Breast epithelium (tissue), 4 donors: ENCODE measurements at regions not wholly inside any gene's neighbourhood (a gene's known extent, or its start where the extent isn't known, plus 50 kb on each side); places are given as distances from the start of the nearest gene placed in this dataset.

Experiments used
- DNase-seq, 2 donors: peaks; one replicate each; pipeline ENCODE4 v3.0.0-alpha.2; 2019; ENCODE audit warnings: low spot score in 2 of 2
- H3K27ac ChIP-seq, 2 donors: fragments of 200-600 bp; sonication (generic) in 1 of 2; one replicate each; pipeline ENCODE4 v1.5.1; 2016 to 2019; ENCODE audit warnings: mild to moderate bottlenecking in 1 of 2
- H3K27me3 ChIP-seq, 2 donors: fragments of 200-600 bp; sonication (generic) in 1 of 2; one replicate each; pipeline versions ENCODE4 v1.5.1 to v1.6.0; 2017 to 2019; ENCODE audit warnings: control low read depth in 1 of 2, mild to moderate bottlenecking in 1 of 2
- H3K36me3 ChIP-seq: fragments of 200-600 bp; one replicate; pipeline ENCODE4 v1.5.1; 2019
- H3K4me1 ChIP-seq, 2 donors: fragments of 200-600 bp; sonication (generic); one replicate each; pipeline ENCODE4 v1.5.1; 2016 to 2019; ENCODE audit warnings: control low read depth in 1 of 2
- H3K4me3 ChIP-seq, 3 donors: fragments of 200-600 bp; sonication (generic); 1 replicate in 2 of 3; 2 replicates in 1 of 3; pipeline ENCODE4 v1.5.1; 2016 to 2019; ENCODE audit warnings: mild to moderate bottlenecking in 3 of 3, moderate library complexity in 2 of 3
- H3K9me3 ChIP-seq, 2 donors: fragments of 200-600 bp; sonication (generic) in 1 of 2; one replicate each; pipeline ENCODE4 v1.5.1; 2016 to 2019; ENCODE audit warnings: control low read depth in 1 of 2
- POLR2A ChIP-seq: fragments of 450-650 bp; IDR thresholded peaks from one replicate; pipeline ENCODE4 v1.6.1; 2016; ENCODE audit warnings: antibody characterized with exemption, mild to moderate bottlenecking, moderate library complexity
- POLR2AphosphoS5 ChIP-seq, 3 donors: sonication (generic); formaldehyde crosslinking; IDR thresholded peaks; one replicate each; pipeline ENCODE4 v1.6.1; 2017; ENCODE audit warnings: antibody characterized with exemption in 3 of 3
- intact Hi-C: fragments of 100-400 bp; cut with DNase I; formaldehyde crosslinking; loops from one replicate; pipeline ENCODE4 v1.15.1; 2023; ENCODE audit warnings: low total_unique reads
- TF ChIP-seq, protein P1 (sequence below), 3 donors: fragments of 450-650 bp; IDR thresholded peaks; one replicate each; pipeline ENCODE4 v1.5.1; 2016 to 2017; ENCODE audit warnings: antibody characterized with exemption in 3 of 3, mild to moderate bottlenecking in 3 of 3, moderate library complexity in 3 of 3

DNA sequence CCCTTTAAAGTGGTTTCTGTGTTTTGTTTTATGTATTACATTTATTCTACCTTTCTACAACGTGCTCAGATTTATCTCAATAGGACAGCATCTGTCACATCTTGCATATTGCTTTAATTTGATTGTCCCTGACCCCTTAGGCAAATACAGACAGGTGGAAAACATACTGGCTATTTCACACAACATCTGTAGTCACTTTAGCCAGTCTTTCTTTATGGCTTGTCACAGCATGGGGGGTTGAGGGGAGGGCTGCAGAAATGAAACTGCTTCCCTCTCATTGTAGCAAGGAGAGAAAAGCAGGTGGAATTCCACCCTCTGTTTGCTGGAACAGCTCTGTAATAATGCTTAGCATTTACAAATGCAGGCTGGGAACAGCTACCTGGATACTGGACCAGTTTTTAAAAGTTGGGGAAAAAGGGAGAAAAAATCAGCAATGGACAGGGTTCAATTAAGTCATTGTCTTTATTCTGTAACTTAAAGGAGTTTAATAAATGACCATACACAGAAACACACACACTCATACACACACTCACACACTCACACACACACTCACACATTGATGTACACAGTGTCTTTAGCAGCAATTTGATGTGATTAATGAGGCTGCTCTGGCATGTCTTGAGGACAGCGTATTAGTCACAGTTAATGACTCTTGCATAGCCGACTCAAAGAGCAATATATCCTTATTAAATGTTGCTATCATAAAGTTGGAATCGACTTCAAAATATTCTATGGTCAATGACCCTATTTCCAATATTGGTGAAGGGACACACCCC lies 283.7 kb upstream of the GBE1 start:
- H3K4me1 ChIP-seq = no peaks in the 10 kb centered on the region
- no peak for DNase-seq
- H3K27me3 ChIP-seq = no peaks in the 10 kb centered on the region
- no peaks in the 10 kb centered on the region for H3K36me3 ChIP-seq
- H3K27ac ChIP-seq = no peak overlapping the region
- H3K9me3 ChIP-seq = no peaks in the 10 kb centered on the region
- TF ChIP-seq POLR2AphosphoS5 (IDR thresholded peaks at IDR 0.05) = no peak
- TF ChIP-seq, protein P1, sequence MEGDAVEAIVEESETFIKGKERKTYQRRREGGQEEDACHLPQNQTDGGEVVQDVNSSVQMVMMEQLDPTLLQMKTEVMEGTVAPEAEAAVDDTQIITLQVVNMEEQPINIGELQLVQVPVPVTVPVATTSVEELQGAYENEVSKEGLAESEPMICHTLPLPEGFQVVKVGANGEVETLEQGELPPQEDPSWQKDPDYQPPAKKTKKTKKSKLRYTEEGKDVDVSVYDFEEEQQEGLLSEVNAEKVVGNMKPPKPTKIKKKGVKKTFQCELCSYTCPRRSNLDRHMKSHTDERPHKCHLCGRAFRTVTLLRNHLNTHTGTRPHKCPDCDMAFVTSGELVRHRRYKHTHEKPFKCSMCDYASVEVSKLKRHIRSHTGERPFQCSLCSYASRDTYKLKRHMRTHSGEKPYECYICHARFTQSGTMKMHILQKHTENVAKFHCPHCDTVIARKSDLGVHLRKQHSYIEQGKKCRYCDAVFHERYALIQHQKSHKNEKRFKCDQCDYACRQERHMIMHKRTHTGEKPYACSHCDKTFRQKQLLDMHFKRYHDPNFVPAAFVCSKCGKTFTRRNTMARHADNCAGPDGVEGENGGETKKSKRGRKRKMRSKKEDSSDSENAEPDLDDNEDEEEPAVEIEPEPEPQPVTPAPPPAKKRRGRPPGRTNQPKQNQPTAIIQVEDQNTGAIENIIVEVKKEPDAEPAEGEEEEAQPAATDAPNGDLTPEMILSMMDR (IDR thresholded peaks at IDR 0.05) = no peak
- TF ChIP-seq POLR2A = no peak
- H3K4me3 ChIP-seq = no peak overlapping the region
- intact Hi-C loops = no loop called here

DNA sequence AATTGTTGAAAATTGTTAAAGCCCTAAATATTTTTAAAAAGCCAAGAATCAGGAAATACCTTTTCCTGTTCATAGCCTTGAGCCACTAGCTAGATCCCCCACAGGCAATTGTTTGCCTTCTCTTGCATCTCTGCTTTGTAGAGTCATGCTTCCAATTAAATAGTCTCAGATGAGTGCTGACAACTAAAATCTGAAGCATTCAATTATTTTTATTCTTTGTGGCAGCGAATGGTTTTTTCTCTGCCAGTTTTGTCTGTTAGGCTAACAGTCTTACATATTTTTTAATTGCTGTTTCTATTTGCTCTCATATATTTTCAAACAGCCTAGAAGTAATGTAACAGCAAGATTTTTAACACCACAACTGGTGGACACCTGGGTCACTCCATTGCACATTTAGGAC lies 277.1 kb upstream of the GBE1 start:
- Histone ChIP-seq H3K4me1 (no peaks in the 10 kb centered on the region), H3K27me3 (no peaks in the 10 kb centered on the region), H3K9me3 (no peaks in the 10 kb centered on the region), H3K36me3 (no peaks in the 10 kb centered on the region), H3K27ac (no peak overlapping the region), H3K4me3 (no peak overlapping the region)
- TF ChIP-seq, protein P1 (IDR thresholded peaks at IDR 0.05) = no peak
- TF ChIP-seq POLR2AphosphoS5 (IDR thresholded peaks at IDR 0.05) (no peak), POLR2A (no peak)
- DNase-seq = no peak
- intact Hi-C loops = no loop called here

DNA sequence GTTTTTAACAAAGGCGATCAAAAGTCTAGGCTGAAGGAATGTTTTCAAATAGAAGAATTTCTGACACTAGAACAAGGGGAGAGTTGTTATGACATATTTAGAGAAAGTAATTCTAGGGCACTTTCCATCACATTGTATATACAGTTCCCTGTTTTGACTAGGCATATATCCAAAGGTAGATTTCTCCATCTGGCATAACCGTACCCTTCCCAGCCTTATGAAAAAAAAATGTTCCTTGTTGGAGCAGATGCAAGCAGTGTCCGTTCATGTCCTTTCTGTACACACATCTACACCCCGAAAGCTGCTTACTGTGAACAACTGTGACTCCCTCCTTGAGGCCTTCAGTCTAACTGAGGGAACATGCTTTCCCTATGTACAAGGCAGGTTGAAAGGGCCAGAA lies 271.7 kb upstream of the GBE1 start:
- no peaks in the 10 kb centered on the region for H3K9me3 ChIP-seq
- H3K27me3 ChIP-seq = no peaks in the 10 kb centered on the region
- TF ChIP-seq, protein P1 (IDR thresholded peaks at IDR 0.05) = no peak
- TF ChIP-seq POLR2A = no peak
- TF ChIP-seq POLR2AphosphoS5 (IDR thresholded peaks at IDR 0.05) = no peak
- no peak overlapping the region for H3K4me3 ChIP-seq
- no peak overlapping the region for H3K27ac ChIP-seq
- intact Hi-C loops = no loop called here
- H3K4me1 ChIP-seq = no peaks in the 10 kb centered on the region
- H3K36me3 ChIP-seq = no peaks in the 10 kb centered on the region
- no peak for DNase-seq

DNA sequence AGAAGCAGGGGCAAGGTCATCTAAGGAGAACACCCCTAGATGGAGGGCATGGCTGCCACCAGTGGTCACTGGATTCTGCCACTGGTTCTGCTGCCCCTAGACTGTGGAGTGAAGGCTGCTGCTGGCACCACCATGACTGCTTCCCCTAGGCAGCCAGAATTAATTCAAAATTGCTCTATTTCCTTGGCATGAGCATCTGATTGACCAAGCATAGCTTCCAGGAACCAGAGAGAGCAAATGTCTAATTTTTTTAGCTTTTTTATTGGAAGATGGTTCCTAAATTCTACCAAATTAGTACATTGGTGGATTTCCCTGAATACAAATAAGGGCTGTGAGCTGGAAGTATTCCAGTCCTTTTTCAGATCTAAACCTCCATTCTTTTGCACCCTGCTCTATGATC lies 270.2 kb upstream of the GBE1 start:
- Histone ChIP-seq H3K27ac (no peak overlapping the region), H3K9me3 (no peaks in the 10 kb centered on the region), H3K36me3 (no peaks in the 10 kb centered on the region), H3K4me1 (no peaks in the 10 kb centered on the region), H3K27me3 (no peaks in the 10 kb centered on the region), H3K4me3 (no peak overlapping the region)
- TF ChIP-seq POLR2AphosphoS5 (IDR thresholded peaks at IDR 0.05) (no peak), POLR2A (no peak)
- TF ChIP-seq, protein P1 (IDR thresholded peaks at IDR 0.05) = no peak
- DNase-seq = no peak
- intact Hi-C loops = no loop called here

DNA sequence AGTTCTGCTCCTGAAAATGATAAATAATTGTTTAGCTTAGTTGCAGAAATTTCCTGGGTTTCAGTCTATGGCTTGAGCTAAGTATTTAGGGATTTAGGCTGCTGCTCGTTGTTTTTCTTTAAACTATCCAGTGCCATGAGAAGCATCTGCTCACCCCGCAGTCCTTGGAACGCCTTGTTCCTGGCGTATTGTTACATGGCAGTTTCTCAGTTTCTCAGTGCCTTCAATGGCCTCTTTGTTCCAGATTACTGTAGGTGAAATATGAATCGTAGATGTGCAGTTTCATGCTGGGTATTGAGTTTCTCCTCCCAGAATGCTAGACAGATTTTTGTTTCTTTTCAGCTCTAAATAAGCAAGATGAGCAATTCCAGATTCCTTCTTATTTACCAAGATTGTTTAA lies 269.5 kb upstream of the GBE1 start:
- no peak overlapping the region for H3K27ac ChIP-seq
- no peak for DNase-seq
- H3K27me3 ChIP-seq = no peaks in the 10 kb centered on the region
- H3K36me3 ChIP-seq = no peaks in the 10 kb centered on the region
- TF ChIP-seq POLR2AphosphoS5 (IDR thresholded peaks at IDR 0.05) (no peak), POLR2A (no peak)
- TF ChIP-seq, protein P1 (IDR thresholded peaks at IDR 0.05) = no peak
- no peaks in the 10 kb centered on the region for H3K4me1 ChIP-seq
- H3K4me3 ChIP-seq = peak overlapping the region in 1 of 3 donors; percentile 35
- H3K9me3 ChIP-seq = no peaks in the 10 kb centered on the region
- intact Hi-C loops = no loop called here
